ENCODE measurements at regions not wholly inside any gene's neighbourhood (a gene's known extent, or its start where the extent isn't known, plus 50 kb on each side); places are given as distances from the start of the nearest gene placed in this dataset.

DNA sequence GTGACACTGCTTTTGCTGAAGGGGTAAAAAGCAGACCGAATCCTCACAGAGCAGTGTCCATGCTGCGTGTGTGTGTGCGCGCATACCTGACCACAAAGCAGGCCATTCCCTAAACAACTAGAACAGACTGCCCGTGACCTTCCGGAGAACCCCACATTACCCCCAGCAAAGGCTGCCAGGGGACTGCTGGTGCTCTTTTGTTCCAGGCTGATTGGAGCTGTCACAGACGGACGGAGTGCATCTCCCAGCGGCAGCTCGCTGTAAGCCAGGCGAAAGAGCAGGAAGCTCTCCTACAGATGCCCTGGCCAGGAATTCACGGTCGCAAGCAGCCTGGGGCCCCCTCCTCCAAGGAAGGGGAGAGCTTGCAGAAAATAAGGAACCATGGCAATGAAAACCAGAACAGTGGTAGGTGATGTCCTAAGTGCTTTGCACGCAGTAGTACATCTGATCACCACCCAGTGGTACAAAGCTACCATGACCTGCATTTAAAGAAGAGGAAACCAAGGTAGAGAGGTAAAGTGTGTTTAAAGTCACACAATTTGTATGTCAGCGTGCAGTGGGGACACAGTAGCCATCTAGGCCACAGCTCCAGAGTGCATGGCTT, 153.4 kb upstream of the DYNLRB2 start:
- Histone ChIP-seq H3K27ac (ENCODE audit: insufficient read depth, low read depth, low read length) (no peak overlapping the region), H3K9me1 (replicated peaks; ENCODE audit: control insufficient read depth, extremely low read depth, insufficient read depth, low read length) (no peaks in the 10 kb centered on the region), H3K27me3 (ENCODE audit: control insufficient read depth in 2 of 2, insufficient read depth in 2 of 2, low read length in 2 of 2) (no peaks in the 10 kb centered on the region), H2AFZ (ENCODE audit: low read depth, low read length) (no peak overlapping the region), H3K9me3 (replicated peaks; ENCODE audit: control insufficient read depth, insufficient read depth, low read length) (no peaks in the 10 kb centered on the region), H3K4me2 (ENCODE audit: insufficient read depth, low read length) (no peak overlapping the region), H3K9ac (replicated peaks; ENCODE audit: extremely low read depth, insufficient read depth, low read length) (no peak overlapping the region), H3K36me3 (ENCODE audit: control insufficient read depth in 2 of 2, extremely low read depth in 1 of 2, insufficient read depth in 2 of 2, low read length in 2 of 2) (no peaks in the 10 kb centered on the region), H4K20me1 (replicated peaks; ENCODE audit: control insufficient read depth, extremely low read depth, insufficient read depth, low read length) (no peaks in the 10 kb centered on the region), H3K4me1 (ENCODE audit: control insufficient read depth, extremely low read depth, insufficient read depth, low read length) (no peaks in the 10 kb centered on the region), H3K79me2 (ENCODE audit: control insufficient read depth, insufficient read depth, low read length) (no peaks in the 10 kb centered on the region), H3K4me3 (replicated peaks in 1 of 3; ENCODE audit: insufficient read depth in 1 of 3, low read depth in 1 of 3, low read length in 3 of 3) (no peak overlapping the region)
- DNase-seq (ENCODE audit: low read depth, low spot score): no peak
- ChIA-PET POLR2A (no interaction called here), CTCF (no interaction called here)
- no peak for TF ChIP-seq FOS (IDR thresholded peaks at IDR 0.05; ENCODE audit: borderline replicate concordance, insufficient read depth, low read length)
- TF ChIP-seq, protein P1, sequence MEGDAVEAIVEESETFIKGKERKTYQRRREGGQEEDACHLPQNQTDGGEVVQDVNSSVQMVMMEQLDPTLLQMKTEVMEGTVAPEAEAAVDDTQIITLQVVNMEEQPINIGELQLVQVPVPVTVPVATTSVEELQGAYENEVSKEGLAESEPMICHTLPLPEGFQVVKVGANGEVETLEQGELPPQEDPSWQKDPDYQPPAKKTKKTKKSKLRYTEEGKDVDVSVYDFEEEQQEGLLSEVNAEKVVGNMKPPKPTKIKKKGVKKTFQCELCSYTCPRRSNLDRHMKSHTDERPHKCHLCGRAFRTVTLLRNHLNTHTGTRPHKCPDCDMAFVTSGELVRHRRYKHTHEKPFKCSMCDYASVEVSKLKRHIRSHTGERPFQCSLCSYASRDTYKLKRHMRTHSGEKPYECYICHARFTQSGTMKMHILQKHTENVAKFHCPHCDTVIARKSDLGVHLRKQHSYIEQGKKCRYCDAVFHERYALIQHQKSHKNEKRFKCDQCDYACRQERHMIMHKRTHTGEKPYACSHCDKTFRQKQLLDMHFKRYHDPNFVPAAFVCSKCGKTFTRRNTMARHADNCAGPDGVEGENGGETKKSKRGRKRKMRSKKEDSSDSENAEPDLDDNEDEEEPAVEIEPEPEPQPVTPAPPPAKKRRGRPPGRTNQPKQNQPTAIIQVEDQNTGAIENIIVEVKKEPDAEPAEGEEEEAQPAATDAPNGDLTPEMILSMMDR (IDR thresholded peaks at IDR 0.05; ENCODE audit: extremely low read depth in 1 of 2, insufficient read depth in 1 of 2, low read depth in 1 of 2, low read length in 2 of 2): no peak
- no peak for TF ChIP-seq GATA2 (IDR thresholded peaks at IDR 0.05; ENCODE audit: insufficient read depth, insufficient read length, low read depth, low read length)
- TF ChIP-seq POLR2AphosphoS5 (IDR thresholded peaks at IDR 0.05; ENCODE audit: insufficient read depth, low read depth, low read length): no peak
- no peak for TF ChIP-seq MYC (IDR thresholded peaks at IDR 0.05; ENCODE audit: low read depth, low read length)
- no peak for TF ChIP-seq EZH2 (IDR thresholded peaks at IDR 0.05; ENCODE audit: borderline replicate concordance, low read depth, low read length, severe bottlenecking)
- no peak for TF ChIP-seq POLR2A (IDR thresholded peaks at IDR 0.05; ENCODE audit: low read depth, low read length)
- TF ChIP-seq JUN (IDR thresholded peaks at IDR 0.05; ENCODE audit: borderline replicate concordance, insufficient read depth, insufficient read length, low read depth): no peak
- TF ChIP-seq, protein P2, sequence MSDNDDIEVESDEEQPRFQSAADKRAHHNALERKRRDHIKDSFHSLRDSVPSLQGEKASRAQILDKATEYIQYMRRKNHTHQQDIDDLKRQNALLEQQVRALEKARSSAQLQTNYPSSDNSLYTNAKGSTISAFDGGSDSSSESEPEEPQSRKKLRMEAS (IDR thresholded peaks at IDR 0.05; ENCODE audit: insufficient read depth, insufficient read length): no peak
- dilution Hi-C loops (cut with MboI; ENCODE audit: extremely low pct_ligation_motif_present, low sequenced_read_pairs): no loop called here
- intact Hi-C loops (cut with micrococcal nuclease): no loop called here
- no peak for FAIRE-seq
- BruUV-seq (replicated peaks): no TSS peak

Data from endothelial cell of umbilical vein (primary cell).